DOHH2 (cell line): ENCODE measurements at regions not wholly inside any gene's neighbourhood (a gene's known extent, or its start where the extent isn't known, plus 50 kb on each side); places are given as distances from the start of the nearest gene placed in this dataset.

Experiments
- H3F3A ChIP-seq: fragments of 200-600 bp; sonication (generic), shearing (Covaris generic); 2 replicates; pipeline ENCODE4 v1.6.0; 2016; ENCODE audit warnings: antibody characterized with exemption, mild to moderate bottlenecking; ENCODE audit not compliant: control insufficient read depth, insufficient read depth
- H3K27ac ChIP-seq: fragments of 200-600 bp; sonication (generic); 2 replicates; pipeline ENCODE4 v1.5.1; 2014; ENCODE audit warnings: low read depth, mild to moderate bottlenecking, low read length, moderate library complexity
- H3K27me3 ChIP-seq: fragments of 200-600 bp; sonication (generic); 2 replicates; pipeline ENCODE4 v1.6.1; 2014; ENCODE audit warnings: mild to moderate bottlenecking, low read length, mixed read lengths; ENCODE audit not compliant: control insufficient read depth
- H3K36me3 ChIP-seq: fragments of 200-600 bp; sonication (generic); 2 replicates; pipeline ENCODE4 v1.6.1; 2014; ENCODE audit warnings: mild to moderate bottlenecking, low read length, moderate library complexity, mixed read lengths; ENCODE audit not compliant: control insufficient read depth
- H3K4me1 ChIP-seq: fragments of 200-600 bp; sonication (generic); 2 replicates; pipeline ENCODE4 v1.6.1; 2014; ENCODE audit warnings: mild to moderate bottlenecking, low read length, mixed read lengths; ENCODE audit not compliant: control insufficient read depth
- H3K4me2 ChIP-seq: fragments of 200-600 bp; sonication (generic); 2 replicates; pipeline ENCODE4 v1.6.0; 2014; ENCODE audit warnings: mild to moderate bottlenecking, low read length, moderate library complexity
- H3K4me3 ChIP-seq: fragments of 200-600 bp; sonication (generic); 2 replicates; pipeline ENCODE4 v1.5.1; 2014; ENCODE audit warnings: mild to moderate bottlenecking, low read length, mixed read lengths
- H3K79me2 ChIP-seq: fragments of 200-600 bp; sonication (generic); 2 replicates; pipeline ENCODE4 v1.6.1; 2014; ENCODE audit warnings: mild to moderate bottlenecking, low read length, mixed read lengths; ENCODE audit not compliant: control insufficient read depth
- H3K9me2 ChIP-seq: fragments of 200-600 bp; sonication (generic); replicated peaks from 2 replicates; pipeline ENCODE4 v1.6.1; 2014; ENCODE audit warnings: mild to moderate bottlenecking, low read length, mixed read lengths; ENCODE audit not compliant: control insufficient read depth
- H3K9me3 ChIP-seq: fragments of 200-600 bp; sonication (generic); 2 replicates; pipeline ENCODE4 v1.6.1; 2014; ENCODE audit warnings: antibody characterized with exemption, low read length, mixed read lengths; ENCODE audit not compliant: control insufficient read depth, insufficient read depth
- H4K20me1 ChIP-seq: fragments of 200-600 bp; sonication (generic); 2 replicates; pipeline ENCODE4 v1.6.0; 2014; ENCODE audit warnings: low read depth, mild to moderate bottlenecking, antibody characterized with exemption, low read length, moderate library complexity; ENCODE audit not compliant: control insufficient read depth, insufficient read depth
- EZH2phosphoT487 ChIP-seq: fragments of 200-600 bp; sonication (generic); IDR thresholded peaks from 2 replicates; pipeline ENCODE4 v1.6.1; 2017; ENCODE audit warnings: borderline replicate concordance, mild to moderate bottlenecking, antibody characterized with exemption, low read length, moderate library complexity, mixed read lengths
- TF ChIP-seq, protein P1 (sequence below): fragments of 200-600 bp; sonication (generic); IDR thresholded peaks from one replicate; pipeline ENCODE4 v1.5.1; 2014; ENCODE audit warnings: antibody characterized with exemption, mild to moderate bottlenecking, low read depth, low read length; ENCODE audit not compliant: poor library complexity, severe bottlenecking

DNA sequence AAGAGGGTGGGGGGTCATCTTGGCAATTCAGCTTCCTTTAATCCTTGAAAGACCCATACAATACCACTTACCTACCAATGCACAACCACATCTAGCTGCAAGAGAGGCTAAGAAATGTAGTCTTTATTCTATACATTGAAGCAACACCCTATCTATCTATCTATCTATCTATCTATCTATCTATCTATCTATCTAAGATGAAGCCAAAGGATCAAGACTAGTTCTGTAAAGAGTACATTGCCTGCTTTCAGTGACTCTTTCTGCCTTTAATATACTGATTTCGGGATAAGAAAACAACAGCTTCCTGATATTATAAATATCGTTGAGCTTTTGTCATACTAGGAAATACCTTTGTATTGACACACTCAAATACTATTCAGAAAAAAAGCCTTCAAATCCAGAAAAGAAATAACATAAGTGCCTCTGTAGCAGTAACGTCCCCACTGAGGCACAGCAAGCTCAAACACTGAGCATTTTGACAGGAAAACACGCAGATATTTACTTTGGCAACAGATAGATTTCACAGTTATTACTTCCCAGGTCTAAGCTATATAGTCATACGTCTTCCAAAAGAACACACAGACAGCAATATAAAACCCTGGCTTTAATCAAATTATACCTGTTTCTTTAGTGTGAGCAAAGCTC, 139.4 kb upstream of the SERTAD2 start:
- H3K4me3 ChIP-seq: no peak overlapping the region
- no peaks in the 10 kb centered on the region for H3K9me3 ChIP-seq
- H3K27ac ChIP-seq: no peak overlapping the region
- no peaks in the 10 kb centered on the region for H4K20me1 ChIP-seq
- no peaks in the 10 kb centered on the region for H3K9me2 ChIP-seq
- H3F3A ChIP-seq: no peaks in the 10 kb centered on the region
- no peaks in the 10 kb centered on the region for H3K79me2 ChIP-seq
- TF ChIP-seq EZH2phosphoT487: no peak
- TF ChIP-seq, protein P1, sequence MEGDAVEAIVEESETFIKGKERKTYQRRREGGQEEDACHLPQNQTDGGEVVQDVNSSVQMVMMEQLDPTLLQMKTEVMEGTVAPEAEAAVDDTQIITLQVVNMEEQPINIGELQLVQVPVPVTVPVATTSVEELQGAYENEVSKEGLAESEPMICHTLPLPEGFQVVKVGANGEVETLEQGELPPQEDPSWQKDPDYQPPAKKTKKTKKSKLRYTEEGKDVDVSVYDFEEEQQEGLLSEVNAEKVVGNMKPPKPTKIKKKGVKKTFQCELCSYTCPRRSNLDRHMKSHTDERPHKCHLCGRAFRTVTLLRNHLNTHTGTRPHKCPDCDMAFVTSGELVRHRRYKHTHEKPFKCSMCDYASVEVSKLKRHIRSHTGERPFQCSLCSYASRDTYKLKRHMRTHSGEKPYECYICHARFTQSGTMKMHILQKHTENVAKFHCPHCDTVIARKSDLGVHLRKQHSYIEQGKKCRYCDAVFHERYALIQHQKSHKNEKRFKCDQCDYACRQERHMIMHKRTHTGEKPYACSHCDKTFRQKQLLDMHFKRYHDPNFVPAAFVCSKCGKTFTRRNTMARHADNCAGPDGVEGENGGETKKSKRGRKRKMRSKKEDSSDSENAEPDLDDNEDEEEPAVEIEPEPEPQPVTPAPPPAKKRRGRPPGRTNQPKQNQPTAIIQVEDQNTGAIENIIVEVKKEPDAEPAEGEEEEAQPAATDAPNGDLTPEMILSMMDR: no peak
- no peaks in the 10 kb centered on the region for H3K36me3 ChIP-seq
- peaks cover 6% of the 10 kb centered on the region; the same call in 1 of the 2 replicates for H3K27me3 ChIP-seq
- peaks cover 20% of the 10 kb centered on the region for H3K4me1 ChIP-seq
- no peak overlapping the region for H3K4me2 ChIP-seq

DNA sequence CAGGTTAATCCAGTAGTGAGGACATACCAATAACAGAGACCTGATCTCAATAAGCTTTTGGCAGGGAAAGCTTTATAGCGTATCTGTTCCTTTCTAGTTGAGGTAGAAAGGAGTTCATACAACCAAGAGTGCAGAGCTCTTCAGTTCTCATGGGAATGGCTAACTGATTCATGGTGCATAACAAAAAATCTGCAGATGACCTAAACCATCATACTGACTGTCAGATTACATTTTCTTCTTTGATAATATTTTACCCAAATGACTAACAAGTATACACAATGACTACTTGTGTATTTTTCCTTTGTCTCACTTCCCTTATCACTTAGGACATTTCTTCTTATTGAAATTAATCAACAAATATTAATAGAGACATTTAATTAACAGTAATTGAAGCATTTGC, 140.0 kb upstream of the SERTAD2 start:
- Histone ChIP-seq H3K4me3 (no peak overlapping the region), H3K27ac (no peak overlapping the region), H3K9me2 (no peaks in the 10 kb centered on the region), H3K79me2 (no peaks in the 10 kb centered on the region), H3K4me1 (peaks cover 20% of the 10 kb centered on the region), H3K9me3 (no peaks in the 10 kb centered on the region), H3K27me3 (peaks cover 6% of the 10 kb centered on the region; the same call in 1 of the 2 replicates), H3K4me2 (no peak overlapping the region), H3F3A (no peaks in the 10 kb centered on the region), H3K36me3 (no peaks in the 10 kb centered on the region), H4K20me1 (no peaks in the 10 kb centered on the region)
- TF ChIP-seq EZH2phosphoT487: no peak
- TF ChIP-seq, protein P1: no peak

DNA sequence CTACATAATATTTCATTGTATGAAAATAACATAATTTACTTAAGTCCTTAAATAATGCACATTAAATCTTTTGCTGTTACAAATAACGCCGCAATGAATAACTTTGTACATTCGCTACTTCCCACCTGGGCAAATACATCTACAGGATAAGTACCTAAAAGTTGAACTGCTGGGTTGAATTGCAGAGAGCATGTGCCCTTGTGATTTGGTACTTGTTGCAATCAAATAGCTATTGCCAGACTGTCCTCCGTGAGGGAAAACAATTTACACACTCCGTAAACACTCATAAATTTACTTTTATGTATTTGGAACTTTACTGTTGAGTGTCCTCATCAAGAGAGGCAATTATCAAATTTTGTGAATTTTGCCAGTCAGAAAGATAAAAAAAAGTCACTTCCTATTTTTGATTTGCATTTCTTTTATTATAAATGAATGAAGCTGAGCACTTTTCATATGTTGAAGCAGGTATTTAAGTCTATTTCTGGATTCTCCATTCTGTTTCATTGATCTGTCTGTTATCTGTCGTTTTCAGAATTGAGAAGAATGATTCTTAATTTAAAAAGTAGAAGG, 140.8 kb upstream of the SERTAD2 start:
- no peaks in the 10 kb centered on the region for H3K9me3 ChIP-seq
- no peaks in the 10 kb centered on the region for H3K9me2 ChIP-seq
- no peaks in the 10 kb centered on the region for H3K36me3 ChIP-seq
- no peaks in the 10 kb centered on the region for H4K20me1 ChIP-seq
- H3F3A ChIP-seq: no peaks in the 10 kb centered on the region
- no peaks in the 10 kb centered on the region for H3K79me2 ChIP-seq
- TF ChIP-seq, protein P1: no peak
- TF ChIP-seq EZH2phosphoT487: no peak
- no peak overlapping the region for H3K4me2 ChIP-seq
- H3K27me3 ChIP-seq: peaks cover 6% of the 10 kb centered on the region; the same call in 1 of the 2 replicates
- H3K27ac ChIP-seq: no peak overlapping the region
- peaks cover 20% of the 10 kb centered on the region for H3K4me1 ChIP-seq
- H3K4me3 ChIP-seq: no peak overlapping the region
